ENCODE measurements at regions not wholly inside any gene's neighbourhood (a gene's known extent, or its start where the extent isn't known, plus 50 kb on each side); places are given as distances from the start of the nearest gene placed in this dataset.

- TF ChIP-seq CTCF (IDR thresholded peaks at IDR 0.05 in 2 of 3, conservative IDR thresholded peaks at IDR 0.05 in 1 of 3; ENCODE audit: insufficient read depth in 2 of 3, low read depth in 1 of 3, low read length in 3 of 3) = no peak
- TF ChIP-seq MIER1 (IDR thresholded peaks at IDR 0.05; ENCODE audit: low read depth) = no peak
- TF ChIP-seq NR3C1 (CRISPR knock-in tag; IDR thresholded peaks at IDR 0.05) = no peak
These were observed 187.7 kb upstream of the KCNN2 start for GRCh38 chr5:114174131-114174530.
